Vagina (tissue), 2 donors: ENCODE measurements at regions not wholly inside any gene's neighbourhood (a gene's known extent, or its start where the extent isn't known, plus 50 kb on each side); places are given as distances from the start of the nearest gene placed in this dataset.

Experiments
- CTCF ChIP-seq, 3 experiments: fragments of 450-650 bp in 2 of 3; fragments of 200-600 bp in 1 of 3; sonication (generic) in 1 of 3; IDR thresholded peaks; one replicate each; pipeline ENCODE4 v1.5.1; 2017 to 2019; ENCODE audit warnings: antibody characterized with exemption in 3 of 3, mild to moderate bottlenecking in 2 of 3, moderate library complexity in 2 of 3
- POLR2A ChIP-seq, 2 donors: fragments of 450-650 bp; IDR thresholded peaks; one replicate each; pipeline ENCODE4 v1.6.1; 2017; ENCODE audit warnings: antibody characterized with exemption in 2 of 2, mild to moderate bottlenecking in 2 of 2, moderate library complexity in 2 of 2
- POLR2AphosphoS5 ChIP-seq, 2 donors: sonication (generic); formaldehyde crosslinking; IDR thresholded peaks; one replicate each; pipeline ENCODE4 v1.9.0; 2017; ENCODE audit warnings: antibody characterized with exemption in 2 of 2, mild to moderate bottlenecking in 2 of 2, low read depth in 1 of 2; ENCODE audit not compliant: insufficient read depth in 1 of 2

GRCh38 chr17:20927308-20927977, 115.4 kb downstream of the USP22 start:
- no peak for TF ChIP-seq CTCF (IDR thresholded peaks at IDR 0.05)
- TF ChIP-seq POLR2A (IDR thresholded peaks at IDR 0.05), result no peak
- TF ChIP-seq POLR2AphosphoS5 (IDR thresholded peaks at IDR 0.05; ENCODE audit: insufficient read depth in 1 of 2, low read depth in 1 of 2), result no peak
